ENCODE measurements at regions not wholly inside any gene's neighbourhood (a gene's known extent, or its start where the extent isn't known, plus 50 kb on each side); places are given as distances from the start of the nearest gene placed in this dataset.

GRCh38 chr4:1538941-1539772, 132.9 kb upstream of the NKX1-1 start:
- TF ChIP-seq GATA2 (IDR thresholded peaks at IDR 0.05; ENCODE audit: low read depth, low read length) (no peak), GATA3 (IDR thresholded peaks at IDR 0.05; ENCODE audit: low read depth, low read length) (no peak)

All from SH-SY5Y (cell line).